Activated B cell treated with CpG ODN at 0.5 μM for 24 hours (primary cell): ENCODE measurements at regions not wholly inside any gene's neighbourhood (a gene's known extent, or its start where the extent isn't known, plus 50 kb on each side); places are given as distances from the start of the nearest gene placed in this dataset.

Experiments
- ATAC-seq: fragments of 200-7000 bp; cut with Tn5 transposase; one replicate; pipeline ENCODE4 v1.10.0; 2021; ENCODE audit warnings: low read depth, mild to moderate bottlenecking, moderate library complexity
- CTCF ChIA-PET: fragments of 350-600 bp; sonication (Branson Sonifier 250); formaldehyde crosslinking; loops from one replicate; lab custom pipeline; 2021; ENCODE audit warnings: antibody characterized with exemption; lab: Charles Lee
- POLR2A ChIA-PET: fragments of 350-600 bp; sonication (Branson Sonifier 250); formaldehyde crosslinking; loops from one replicate; lab custom pipeline; 2021; ENCODE audit warnings: antibody characterized with exemption; lab: Charles Lee
- DNase-seq: peaks from one replicate; pipeline ENCODE4 v3.0.0; 2022
- H3K27ac Mint-ChIP-seq: one replicate; pipeline ENCODE4 v1.8.0; 2020; ENCODE audit warnings: mixed read lengths
- H3K27me3 Mint-ChIP-seq: one replicate; pipeline ENCODE4 v1.8.0; 2021; ENCODE audit warnings: mixed read lengths
- H3K36me3 Mint-ChIP-seq: one replicate; pipeline ENCODE4 v1.8.0; 2021; ENCODE audit warnings: low read depth, mixed read lengths
- H3K4me1 Mint-ChIP-seq: one replicate; pipeline ENCODE4 v1.8.0; 2021; ENCODE audit warnings: mixed read lengths
- H3K4me3 Mint-ChIP-seq: one replicate; pipeline ENCODE4 v1.8.0; 2020; ENCODE audit warnings: mild to moderate bottlenecking, mixed read lengths
- H3K9me3 Mint-ChIP-seq: one replicate; pipeline ENCODE4 v1.8.0; 2020; ENCODE audit warnings: mixed read lengths
- intact Hi-C: fragments of 100-400 bp; cut with micrococcal nuclease; formaldehyde crosslinking; loops from one replicate; pipeline ENCODE4 v1.15.1; 2024
- TF ChIP-seq, protein P1 (sequence below): fragments of 200-600 bp; IDR thresholded peaks from one replicate; pipeline ENCODE4 v1.8.0; 2022; ENCODE audit warnings: antibody characterized with exemption, mild to moderate bottlenecking

DNA sequence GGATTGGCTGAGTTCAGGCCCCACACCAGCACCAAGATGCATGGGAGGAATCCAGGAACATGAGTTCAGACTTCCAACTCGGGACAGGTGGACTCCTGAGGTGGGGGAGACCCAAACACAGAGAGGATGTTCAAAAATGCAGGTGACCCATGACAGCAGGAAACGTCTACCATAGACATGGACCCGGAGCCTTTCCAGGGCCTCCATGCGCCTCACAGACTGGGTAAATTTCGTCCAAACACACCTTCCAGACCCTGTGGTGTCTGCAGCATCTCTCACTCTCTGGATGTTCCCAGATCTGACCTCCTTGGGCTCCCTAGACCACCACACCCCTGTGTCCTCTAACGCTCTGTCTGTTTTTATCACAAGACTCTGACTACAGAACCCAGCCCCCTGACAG, 87.7 kb downstream of the PXDC1 start:
- DNase-seq = no peak
- ChIA-PET POLR2A (no interaction called here), CTCF (no interaction called here)
- Mint-ChIP-seq H3K36me3 (no peaks in the 10 kb centered on the region), H3K27ac (no peak overlapping the region), H3K9me3 (peaks cover 4% of the 10 kb centered on the region), H3K4me1 (no peaks in the 10 kb centered on the region), H3K4me3 (no peak overlapping the region), H3K27me3 (peaks cover 17% of the 10 kb centered on the region)
- ATAC-seq = no peak
- TF ChIP-seq, protein P1, sequence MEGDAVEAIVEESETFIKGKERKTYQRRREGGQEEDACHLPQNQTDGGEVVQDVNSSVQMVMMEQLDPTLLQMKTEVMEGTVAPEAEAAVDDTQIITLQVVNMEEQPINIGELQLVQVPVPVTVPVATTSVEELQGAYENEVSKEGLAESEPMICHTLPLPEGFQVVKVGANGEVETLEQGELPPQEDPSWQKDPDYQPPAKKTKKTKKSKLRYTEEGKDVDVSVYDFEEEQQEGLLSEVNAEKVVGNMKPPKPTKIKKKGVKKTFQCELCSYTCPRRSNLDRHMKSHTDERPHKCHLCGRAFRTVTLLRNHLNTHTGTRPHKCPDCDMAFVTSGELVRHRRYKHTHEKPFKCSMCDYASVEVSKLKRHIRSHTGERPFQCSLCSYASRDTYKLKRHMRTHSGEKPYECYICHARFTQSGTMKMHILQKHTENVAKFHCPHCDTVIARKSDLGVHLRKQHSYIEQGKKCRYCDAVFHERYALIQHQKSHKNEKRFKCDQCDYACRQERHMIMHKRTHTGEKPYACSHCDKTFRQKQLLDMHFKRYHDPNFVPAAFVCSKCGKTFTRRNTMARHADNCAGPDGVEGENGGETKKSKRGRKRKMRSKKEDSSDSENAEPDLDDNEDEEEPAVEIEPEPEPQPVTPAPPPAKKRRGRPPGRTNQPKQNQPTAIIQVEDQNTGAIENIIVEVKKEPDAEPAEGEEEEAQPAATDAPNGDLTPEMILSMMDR = no peak
- intact Hi-C loops = no loop called here

- Mint-ChIP-seq H3K4me3 (no peak overlapping the region), H3K4me1 (no peaks in the 10 kb centered on the region), H3K27ac (no peak overlapping the region), H3K27me3 (peaks cover 17% of the 10 kb centered on the region), H3K36me3 (no peaks in the 10 kb centered on the region), H3K9me3 (peaks cover 4% of the 10 kb centered on the region)
- TF ChIP-seq, protein P1 = no peak
- no peak for DNase-seq
- POLR2A ChIA-PET = no interaction called here
- CTCF ChIA-PET = no interaction called here
- ATAC-seq = no peak
- intact Hi-C loops = no loop called here
These were observed 88.4 kb downstream of the PXDC1 start for GRCh38 chr6:3663081-3663480.

- no peak overlapping the region for H3K4me3 Mint-ChIP-seq
- TF ChIP-seq, protein P1 = no peak
- CTCF ChIA-PET = no interaction called here
- H3K4me1 Mint-ChIP-seq = no peaks in the 10 kb centered on the region
- no peaks in the 10 kb centered on the region for H3K9me3 Mint-ChIP-seq
- peaks cover 18% of the 10 kb centered on the region for H3K27me3 Mint-ChIP-seq
- POLR2A ChIA-PET = no interaction called here
- DNase-seq = no peak
- no peak for ATAC-seq
- H3K36me3 Mint-ChIP-seq = no peaks in the 10 kb centered on the region
- H3K27ac Mint-ChIP-seq = no peak overlapping the region
- intact Hi-C loops = no loop called here
These were observed 90.1 kb downstream of the PXDC1 start for GRCh38 chr6:3661390-3661789.

- TF ChIP-seq, protein P1 = no peak
- no peak for DNase-seq
- no peaks in the 10 kb centered on the region for H3K9me3 Mint-ChIP-seq
- H3K4me3 Mint-ChIP-seq = no peak overlapping the region
- H3K27me3 Mint-ChIP-seq = peaks cover 18% of the 10 kb centered on the region
- H3K36me3 Mint-ChIP-seq = no peaks in the 10 kb centered on the region
- CTCF ChIA-PET = no interaction called here
- no peak for ATAC-seq
- no peaks in the 10 kb centered on the region for H3K4me1 Mint-ChIP-seq
- POLR2A ChIA-PET = no interaction called here
- no peak overlapping the region for H3K27ac Mint-ChIP-seq
- intact Hi-C loops = no loop called here
These were observed 91.0 kb downstream of the PXDC1 start for GRCh38 chr6:3660473-3660872.

- ChIA-PET CTCF (no interaction called here), POLR2A (no interaction called here)
- TF ChIP-seq, protein P1 = no peak
- H3K4me1 Mint-ChIP-seq = no peaks in the 10 kb centered on the region
- no peaks in the 10 kb centered on the region for H3K36me3 Mint-ChIP-seq
- H3K27me3 Mint-ChIP-seq = peaks cover 13% of the 10 kb centered on the region
- no peak overlapping the region for H3K4me3 Mint-ChIP-seq
- intact Hi-C loops = no loop called here
- DNase-seq (no peak), ATAC-seq (no peak)
- H3K9me3 Mint-ChIP-seq = no peaks in the 10 kb centered on the region
- no peak overlapping the region for H3K27ac Mint-ChIP-seq
These were observed 91.8 kb downstream of the PXDC1 start for GRCh38 chr6:3659748-3660147.
